HG03280 (cell line): ENCODE measurements at regions not wholly inside any gene's neighbourhood (a gene's known extent, or its start where the extent isn't known, plus 50 kb on each side); places are given as distances from the start of the nearest gene placed in this dataset.
"Not testable (repeated sequence)": the region's sequence is repeated elsewhere in the genome, so short reads cannot be mapped to it uniquely, and the experiment has no call there.

Source experiments
- ATAC-seq: cut with Tn5 transposase; IDR thresholded peaks from one replicate; pipeline ENCODE4 v1.9.1; 2021; ENCODE audit warnings: mild to moderate bottlenecking, moderate library complexity; ENCODE audit not compliant: unreplicated experiment

DNA sequence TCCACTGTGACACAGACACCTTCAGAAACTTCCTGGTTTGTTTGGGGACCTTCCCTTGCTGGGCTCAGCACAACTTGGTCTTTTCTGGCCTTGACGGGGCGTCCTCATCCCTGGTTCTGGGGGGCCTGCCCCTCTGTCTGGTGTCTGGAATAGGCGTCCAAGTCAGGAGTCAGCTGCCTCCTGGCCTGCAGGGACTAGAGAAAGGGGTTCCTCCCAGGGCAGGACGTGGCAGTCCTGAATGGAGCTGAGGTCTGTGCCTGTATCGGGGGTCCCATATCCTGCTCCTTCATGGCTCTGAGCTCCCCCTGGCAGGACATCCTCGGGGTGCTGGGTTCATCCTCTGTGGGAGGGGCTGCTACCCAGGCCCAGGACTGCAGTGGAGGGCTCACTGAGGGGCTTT lies 384.0 kb downstream of the TMEM121 start:
- ATAC-seq: no peak

DNA sequence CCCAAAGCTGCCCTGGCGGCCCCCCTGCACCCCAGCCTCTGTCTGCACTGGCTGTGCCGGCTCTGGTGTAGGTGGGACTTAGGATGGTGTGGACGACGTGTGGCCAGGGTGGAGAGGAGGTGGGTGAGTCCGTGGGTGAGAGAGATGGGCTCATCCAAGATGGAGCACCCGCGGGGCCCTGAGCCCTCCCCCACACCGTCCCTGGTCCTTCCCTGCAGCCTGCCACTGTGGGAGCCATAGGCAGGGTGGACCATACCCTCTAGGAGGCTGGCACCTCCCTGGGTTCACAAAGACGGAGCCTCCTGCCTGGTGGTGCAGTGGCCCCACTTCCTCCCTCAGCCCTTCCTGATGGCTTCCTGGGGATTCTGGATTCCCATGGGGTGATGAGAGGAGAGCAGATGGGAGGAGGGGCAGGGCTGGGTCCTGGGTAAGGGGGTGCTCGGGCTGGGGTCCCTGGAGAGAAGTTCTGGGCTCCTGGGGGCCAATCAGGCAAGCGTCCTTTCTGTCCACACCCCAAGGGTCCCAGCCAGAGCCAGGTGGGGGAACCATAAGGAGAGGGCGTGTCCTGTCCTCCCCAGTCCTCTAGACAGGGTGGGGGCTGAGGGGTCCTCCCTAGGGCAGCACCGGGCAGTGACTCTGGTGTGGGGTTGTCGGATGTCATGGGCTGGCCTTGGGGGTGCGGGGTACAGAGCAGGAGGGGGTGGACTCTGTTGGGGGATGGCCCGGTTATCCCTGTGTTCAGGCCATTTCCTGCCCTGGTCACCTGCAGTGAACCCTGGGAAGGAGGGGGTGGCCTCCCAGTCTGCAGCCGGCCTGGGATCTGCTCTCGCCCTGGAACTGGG lies 384.8 kb downstream of the TMEM121 start:
- no peak for ATAC-seq

DNA sequence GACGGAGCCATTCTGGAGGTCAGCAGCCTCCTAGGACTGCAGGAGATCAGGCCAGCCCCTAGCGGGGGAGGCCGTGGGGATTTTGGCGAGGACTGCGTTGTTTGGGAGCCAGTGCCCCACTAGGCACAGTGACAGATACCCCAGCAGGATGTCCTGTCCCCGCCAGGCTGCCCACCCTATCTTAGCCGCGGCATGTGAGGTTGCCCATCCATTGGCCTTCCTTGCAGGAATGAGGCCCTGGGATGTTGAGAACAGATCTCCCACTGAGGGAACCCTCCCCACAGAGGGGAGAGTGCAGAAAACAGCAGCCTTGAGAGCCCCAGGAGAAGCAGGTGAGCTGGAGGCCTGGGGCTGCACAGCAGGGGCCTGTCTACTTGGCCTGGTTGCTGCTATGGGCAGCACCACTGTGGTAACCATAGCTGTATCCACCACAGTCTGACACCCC lies 385.5 kb downstream of the TMEM121 start:
- ATAC-seq: not testable (repeated sequence)

DNA sequence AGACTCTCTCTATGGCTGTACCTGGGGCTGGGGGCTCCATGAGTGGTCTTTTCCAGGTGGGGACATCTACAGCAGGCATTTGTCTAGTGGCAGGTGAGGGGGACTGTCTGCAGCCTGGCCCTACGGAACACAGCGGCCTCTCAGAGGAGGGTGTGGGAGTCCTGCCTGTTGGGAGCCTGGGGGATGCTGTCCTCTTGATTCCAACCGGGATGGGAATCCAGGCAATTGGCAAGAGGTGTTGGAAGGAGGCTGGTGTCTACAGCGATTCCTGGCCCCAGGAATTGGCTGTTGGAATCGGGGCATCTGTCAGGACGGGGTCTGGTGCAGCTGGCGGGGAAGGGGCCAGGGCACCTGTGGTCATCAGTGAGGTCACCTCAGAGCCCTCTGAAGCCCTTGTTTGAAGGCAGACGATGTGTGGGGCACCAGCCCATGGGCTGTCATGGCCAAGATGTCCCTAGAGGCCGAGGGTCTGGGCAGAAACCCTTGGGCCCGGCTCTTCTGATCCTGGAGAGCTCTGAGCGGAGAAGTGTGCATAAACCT lies 386.3 kb downstream of the TMEM121 start:
- ATAC-seq: no peak

DNA sequence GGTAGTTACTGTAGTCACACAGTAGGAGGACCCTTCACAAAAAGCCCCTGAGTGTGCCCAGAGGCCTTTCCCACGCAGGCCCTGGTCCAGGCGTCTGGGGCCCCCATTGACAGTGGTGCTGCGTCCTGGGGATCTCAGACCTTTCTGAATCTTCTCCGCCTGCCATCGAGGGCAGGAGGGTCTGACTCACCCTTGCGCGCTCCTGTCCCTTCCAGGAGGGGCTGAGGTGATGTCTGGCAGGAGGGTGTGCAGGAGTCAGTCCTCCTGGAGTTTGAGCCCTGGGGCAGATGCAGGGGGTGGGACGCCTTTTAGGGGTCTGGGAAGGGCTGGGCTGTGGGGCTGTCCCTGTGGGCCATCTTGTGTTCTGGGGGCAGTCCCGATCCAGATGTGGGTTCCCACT lies 386.8 kb downstream of the TMEM121 start:
- ATAC-seq: no peak

DNA sequence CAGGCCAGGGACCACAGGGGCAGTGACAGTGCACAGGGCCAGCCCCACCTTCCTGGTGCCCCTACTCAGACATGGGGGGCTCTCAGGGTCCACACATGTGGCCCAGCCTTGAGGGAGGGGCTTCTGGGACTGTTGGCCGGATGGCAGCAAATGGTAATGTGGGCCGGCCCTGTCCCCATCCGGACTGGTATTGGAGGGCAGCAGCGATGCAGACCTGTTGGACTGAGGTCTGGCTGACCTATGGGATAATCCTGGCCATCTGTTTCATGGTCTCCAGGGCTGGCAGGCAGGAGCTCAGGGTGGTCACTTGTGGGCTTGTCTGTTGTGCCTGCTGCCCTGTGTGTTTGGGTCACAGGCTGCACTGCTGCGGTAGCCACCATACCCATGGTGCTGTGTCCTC lies 387.5 kb downstream of the TMEM121 start:
- no peak for ATAC-seq

DNA sequence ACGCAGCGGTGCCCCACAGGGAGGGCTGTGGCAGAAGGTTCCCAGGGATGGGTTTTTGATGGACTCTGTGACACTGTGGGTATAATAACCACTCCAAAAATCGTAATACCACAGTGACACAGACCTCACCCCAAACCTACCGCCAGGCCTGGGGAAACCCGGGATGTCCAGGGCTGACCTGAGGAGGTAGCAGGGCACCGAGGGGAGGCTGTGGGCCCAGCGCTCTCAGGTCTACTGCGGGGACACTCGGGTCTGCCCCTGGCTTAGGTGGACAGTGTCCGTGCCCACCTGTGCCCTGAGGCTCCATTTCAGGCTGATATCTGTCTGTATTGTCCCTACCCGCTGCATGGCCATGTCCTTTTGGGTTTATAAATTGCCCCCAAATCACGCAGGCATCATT lies 387.9 kb downstream of the TMEM121 start:
- not testable (repeated sequence) for ATAC-seq

DNA sequence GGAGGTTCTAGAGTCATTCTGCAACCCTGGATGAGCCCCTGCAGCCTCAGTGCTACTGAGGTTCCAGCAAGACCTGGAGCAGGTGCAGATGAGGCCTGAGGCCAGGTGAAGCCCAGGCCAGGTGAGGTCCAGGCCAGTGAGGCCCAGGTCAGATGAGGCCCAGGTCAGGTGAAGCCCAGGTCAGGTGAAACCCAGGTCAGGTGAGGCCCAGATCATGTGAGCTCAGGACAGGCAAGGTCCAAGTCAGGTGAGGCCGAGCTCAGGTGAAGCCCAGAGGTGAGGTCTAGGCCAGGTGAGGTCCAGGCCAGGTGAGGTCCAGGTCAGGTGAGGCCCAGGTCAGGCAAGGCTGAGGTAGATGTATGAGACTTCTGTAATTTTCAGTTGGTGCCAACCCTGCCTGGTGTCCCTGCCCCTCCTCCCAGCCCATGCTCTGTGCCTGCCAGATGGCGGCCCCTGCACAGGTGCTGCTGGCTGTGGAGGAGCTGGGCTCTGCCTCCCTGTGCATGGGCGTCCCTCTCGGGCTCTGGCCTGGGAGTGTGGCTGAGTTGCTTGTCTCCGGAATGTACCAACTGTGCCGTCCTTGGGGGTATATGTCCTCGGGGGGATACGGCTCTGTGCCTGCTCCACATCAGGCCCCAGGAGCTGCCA lies 388.5 kb downstream of the TMEM121 start:
- no peak for ATAC-seq

DNA sequence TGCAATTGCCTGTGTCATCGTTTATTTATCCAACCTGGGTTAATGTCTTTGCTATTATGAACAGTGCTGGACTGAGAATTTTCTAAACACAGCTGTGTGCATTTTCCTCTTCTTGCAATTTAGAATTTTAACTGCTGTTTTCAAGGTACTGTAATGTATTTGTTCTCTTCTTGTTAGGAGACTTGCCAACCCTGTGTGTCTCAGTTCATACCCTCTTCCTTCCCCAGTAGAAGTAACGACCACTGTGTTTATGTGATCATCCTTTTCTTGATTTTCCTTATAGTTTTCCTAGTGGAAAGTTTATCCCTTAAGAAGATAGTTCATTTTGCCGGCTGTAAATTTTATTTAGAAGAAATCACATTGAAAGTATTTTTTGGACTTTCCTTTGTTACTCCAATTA lies 389.2 kb downstream of the TMEM121 start:
- ATAC-seq: not testable (repeated sequence)

DNA sequence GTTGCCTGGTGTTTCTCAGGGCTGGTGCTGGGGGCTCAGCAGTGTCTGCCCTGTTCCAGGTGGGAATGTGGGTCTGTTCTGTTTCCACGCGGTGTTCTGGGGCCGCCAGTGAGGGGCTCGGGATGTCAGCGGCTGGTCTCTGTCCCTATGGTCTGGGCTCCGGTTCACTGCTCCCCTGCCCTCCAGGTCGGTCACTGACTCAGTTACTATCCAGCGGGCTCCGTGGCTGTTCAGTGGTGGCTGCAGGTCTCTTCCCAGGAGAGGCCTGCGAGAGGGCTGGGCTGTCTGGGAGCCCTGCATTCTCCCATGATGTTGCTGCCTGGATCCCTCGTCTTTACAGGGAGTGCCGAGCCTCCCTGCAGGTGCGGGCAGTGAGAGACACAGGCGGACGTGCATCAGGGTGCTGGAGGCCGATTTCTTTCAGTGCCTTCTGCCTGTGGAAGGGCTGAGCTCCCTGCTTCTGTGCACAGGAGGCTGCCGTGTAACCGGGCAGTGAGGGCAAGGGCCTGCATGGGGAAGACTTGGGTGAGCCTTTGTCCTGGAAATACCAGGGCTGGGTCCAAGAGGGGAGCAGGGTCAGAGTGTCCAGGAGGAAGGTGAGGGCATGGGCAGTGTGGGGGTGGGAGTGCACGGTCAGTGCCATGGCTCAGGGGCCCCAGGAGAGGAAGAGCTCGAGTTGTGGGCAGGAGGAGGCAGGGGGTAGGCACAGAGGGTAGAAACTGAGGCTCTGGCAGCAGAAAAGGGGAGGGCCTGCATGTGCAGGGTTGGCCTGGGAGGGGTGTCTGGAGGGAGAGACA lies 391.0 kb downstream of the TMEM121 start:
- not testable (repeated sequence) for ATAC-seq

DNA sequence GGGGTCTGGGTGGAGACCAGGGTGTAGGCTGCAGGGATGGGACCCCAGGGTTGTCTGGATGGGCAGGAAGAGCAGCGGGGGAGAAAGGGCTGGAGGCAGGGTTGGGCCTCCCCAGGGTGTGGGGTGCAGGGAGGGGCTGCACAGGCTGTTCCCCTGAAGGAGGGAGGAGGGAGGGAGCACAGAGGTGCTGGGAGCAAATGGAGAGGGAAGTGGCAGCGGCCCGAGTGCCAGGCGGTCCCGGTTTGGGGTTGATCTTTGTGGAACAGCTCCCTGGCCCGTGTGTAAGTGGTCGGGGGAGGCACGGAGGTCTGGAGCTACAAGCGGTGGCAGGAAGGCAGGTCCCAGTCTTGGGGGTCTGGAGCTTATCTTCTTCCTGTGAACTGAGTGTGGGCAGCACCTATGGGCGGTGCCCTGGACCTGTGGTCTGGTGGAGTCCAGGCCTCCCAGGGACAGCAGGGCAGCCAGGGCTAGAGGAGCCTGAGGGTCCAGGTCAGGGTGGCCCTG lies 391.6 kb downstream of the TMEM121 start:
- no peak for ATAC-seq

DNA sequence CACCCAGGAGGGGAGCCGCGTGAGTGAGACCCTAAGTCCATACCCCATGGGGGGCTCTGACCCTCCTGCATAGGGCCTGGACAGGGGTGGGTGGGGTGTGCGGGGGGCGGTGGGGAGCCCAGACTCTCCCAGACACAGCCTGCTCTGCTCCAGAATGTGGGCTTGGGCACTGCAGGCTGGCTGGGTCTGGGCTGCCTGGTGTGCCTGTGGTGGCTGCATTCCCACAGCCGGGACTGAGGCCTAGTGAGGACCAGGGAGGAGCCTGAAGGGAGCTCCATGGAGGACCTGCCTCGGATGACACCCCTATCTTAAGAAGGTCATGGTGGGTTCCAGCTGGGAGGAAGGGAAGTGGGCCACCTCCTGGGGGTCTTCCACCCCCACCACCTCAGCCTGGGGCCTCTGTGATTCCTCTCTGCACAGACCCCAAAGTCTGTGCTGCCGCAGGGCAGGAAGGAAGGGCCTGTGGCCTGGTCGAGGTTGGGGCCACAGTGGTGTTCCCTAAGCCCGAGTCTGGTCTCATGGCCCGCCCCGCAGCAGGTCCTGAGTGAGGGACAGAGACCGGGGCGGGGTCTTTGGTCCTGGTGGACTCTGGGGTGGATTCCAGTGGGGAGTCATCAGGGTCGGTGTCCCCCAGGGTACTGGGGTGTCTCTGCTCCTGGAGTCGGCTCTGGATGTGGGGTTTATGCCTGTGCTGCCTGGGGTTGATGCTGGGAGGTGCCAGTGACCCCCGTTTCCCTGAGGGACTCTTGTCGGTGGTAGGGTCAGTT lies 392.3 kb downstream of the TMEM121 start:
- ATAC-seq: no peak

DNA sequence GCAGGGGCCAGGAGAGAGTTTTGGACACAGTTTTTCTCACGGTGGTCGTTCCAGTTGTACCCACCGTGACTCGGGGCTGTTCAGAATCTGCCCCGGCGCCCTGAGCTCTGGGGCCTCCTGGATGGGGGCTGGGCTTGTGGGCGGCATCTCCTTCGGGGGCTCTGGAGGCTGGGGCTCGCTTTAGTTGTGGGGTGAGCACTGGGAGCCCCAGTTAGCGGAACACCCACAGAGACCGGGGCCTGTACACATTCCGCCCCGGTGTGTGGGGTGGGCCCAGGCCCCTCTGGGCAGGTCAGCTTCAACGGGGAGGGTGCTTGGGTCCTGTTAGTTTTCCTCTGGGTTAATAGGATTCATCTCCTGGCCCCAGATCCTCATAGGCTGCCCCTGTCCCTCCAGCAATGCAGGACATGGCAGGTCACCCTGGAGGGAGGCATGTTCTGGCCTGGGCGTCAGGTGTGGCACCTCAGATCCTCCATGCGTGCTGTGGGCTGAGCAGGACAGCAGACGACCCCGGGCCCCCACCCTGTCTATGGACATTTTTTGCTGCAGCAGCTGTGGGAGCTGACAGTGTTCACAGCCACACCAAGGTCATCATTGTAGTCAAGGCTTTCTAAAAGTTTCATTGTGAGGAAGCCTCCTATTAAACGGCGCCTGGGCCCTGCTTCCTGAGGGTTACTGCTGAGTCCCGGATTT lies 393.2 kb downstream of the TMEM121 start:
- ATAC-seq: no peak

DNA sequence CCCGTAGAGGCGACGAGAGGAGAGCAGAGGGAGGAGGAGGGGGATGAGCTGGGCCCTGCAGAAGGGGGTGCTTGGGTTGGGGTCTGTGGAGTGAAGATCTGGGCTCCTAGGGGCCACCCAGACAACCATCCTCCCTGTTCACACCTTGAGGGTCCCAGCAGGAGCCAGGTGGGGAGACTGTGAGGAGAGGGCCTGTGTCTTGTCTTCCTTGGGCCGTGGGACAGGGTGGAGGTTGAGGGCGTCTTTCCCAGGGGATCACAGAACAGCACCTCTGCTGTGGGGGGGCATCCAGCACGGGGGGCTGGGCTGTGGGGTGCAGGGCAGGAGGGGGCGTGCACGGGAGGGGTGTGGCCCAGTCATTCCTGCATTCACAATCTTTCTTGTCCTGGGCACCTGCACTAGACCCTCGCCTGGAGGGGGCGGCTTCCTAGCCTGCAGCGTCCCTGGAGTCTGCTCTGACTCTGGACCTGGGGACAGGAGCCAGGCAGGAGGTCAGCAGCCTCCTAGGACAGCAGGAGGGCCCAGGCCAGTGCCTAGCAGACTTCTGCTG lies 393.8 kb downstream of the TMEM121 start:
- not testable (repeated sequence) for ATAC-seq

DNA sequence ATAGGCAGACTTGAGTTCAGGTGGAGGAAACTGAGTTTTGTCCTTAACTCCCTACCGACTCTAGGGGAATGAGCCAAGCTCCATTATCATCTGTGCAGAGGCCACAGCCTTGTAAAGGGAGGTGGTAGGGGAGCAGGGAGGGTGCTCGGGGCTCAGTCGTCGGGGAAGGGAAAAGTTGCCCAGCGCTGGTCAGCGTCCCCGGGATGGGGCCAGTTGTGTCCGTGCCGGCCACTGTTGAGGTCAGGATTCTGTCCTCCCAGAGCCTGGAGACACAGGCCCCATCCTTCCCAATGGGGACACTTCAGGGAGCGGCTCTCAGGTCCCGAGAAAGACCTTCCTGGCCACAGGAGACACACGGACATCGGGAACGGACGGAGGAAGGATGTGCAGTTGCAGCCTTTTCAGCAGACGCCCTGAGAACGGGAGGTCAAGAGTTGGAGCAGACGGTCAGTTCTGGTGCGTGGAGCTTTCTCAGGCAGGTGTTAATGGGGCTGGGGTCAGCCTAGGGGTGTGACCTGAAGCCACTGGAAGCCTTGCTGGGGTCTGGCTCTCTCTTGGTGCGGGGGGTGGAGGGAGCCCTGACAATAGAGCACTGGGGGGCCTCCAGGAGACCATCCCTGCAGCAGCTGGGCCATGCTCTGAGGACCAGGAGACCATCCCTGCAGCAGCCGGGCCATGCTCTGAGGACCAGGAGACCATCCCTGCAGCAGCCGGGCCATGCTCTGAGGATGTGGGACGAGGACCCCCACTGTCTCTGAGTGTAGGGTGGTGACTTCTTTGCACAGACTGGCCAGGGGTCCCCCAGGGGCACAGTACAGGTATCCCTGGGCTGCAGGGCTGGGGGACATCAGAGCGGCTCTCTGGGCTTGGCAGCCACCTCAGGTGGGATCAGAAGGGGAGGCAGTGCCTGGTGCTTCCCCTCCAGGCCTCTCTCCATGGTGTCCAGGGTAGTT lies 394.7 kb downstream of the TMEM121 start:
- not testable (repeated sequence) for ATAC-seq

DNA sequence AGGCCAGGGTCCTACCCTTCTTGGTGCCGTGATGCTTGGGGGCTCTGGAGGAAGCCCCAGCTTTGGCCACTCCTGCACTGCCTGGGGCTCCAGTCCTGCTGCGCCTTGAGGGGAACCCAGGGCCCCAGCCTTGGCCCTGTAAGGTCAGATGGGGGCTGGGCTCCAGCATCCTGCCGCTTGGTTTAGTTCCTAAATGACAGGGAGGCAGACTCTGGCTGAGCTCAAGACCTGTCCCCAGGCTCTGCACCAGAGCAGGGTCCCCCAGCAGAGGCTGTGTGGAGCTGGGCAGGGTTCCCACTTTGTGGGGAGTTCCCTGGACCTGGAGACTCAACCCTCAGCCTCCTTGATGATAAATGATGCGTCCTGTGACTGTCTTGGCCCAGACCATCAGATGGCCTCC lies 395.4 kb downstream of the TMEM121 start:
- not testable (repeated sequence) for ATAC-seq

DNA sequence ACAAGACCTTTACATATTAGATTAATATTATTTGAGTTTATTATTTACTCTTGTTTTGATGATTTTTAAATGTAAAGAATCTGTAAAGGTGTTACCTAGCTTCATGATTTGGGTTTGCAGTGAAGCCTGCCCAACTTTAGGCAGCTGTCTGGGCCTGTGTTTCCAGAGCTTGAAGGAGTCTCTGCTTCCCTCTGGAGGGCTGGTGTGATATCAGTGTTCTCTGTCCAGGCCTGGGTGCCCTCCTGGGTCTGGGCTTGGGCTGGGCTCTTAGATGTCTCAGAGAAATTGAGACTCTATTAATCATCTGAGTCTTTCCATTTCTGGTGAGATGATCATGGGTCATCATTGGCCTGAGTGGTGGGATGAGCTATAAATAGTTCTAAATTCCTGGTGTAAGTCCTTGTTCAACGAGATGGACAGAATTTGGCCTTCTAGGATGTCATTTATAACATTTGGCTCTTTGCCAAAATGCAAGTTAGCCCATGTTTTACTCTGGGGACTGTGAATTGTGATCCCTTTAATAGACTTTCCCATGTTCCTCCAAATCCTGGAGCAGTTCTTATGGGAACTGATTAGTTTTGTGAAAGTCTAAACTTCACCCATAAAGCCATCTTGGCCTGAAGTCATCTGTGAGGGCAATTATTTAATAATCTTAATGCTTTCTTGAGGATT lies 397.3 kb downstream of the TMEM121 start:
- ATAC-seq: not testable (repeated sequence)
